RWPE1 (cell line): ENCODE measurements at regions not wholly inside any gene's neighbourhood (a gene's known extent, or its start where the extent isn't known, plus 50 kb on each side); places are given as distances from the start of the nearest gene placed in this dataset.

Experiments used
- CTCF ChIA-PET: fragments of 350-600 bp; sonication (Branson Sonifier 250); formaldehyde crosslinking; extraction: SDS; loops from one replicate; lab custom pipeline; 2021; lab: Yijun Ruan, JAX
- POLR2A ChIA-PET: fragments of 400-600 bp; formaldehyde crosslinking; extraction: SDS; loops from one replicate; lab custom pipeline; 2020; ENCODE audit warnings: antibody characterized with exemption; ENCODE audit not compliant: low non-redundant PET; lab: Yijun Ruan, JAX
- DNase-seq: peaks from one replicate; pipeline ENCODE4 v3.0.0; 2012; ENCODE audit warnings: low spot score
- H3K27ac ChIP-seq: fragments of 450-650 bp; 2 replicates; pipeline ENCODE4 v1.5.1; 2017
- TF ChIP-seq, protein P1 (sequence below): fragments of 450-650 bp; conservative IDR thresholded peaks from 2 replicates; pipeline ENCODE4 v1.5.1; 2017; ENCODE audit warnings: low read depth, mild to moderate bottlenecking

GRCh38 chr6:147675281-147675680 lies 166.8 kb downstream of the SAMD5 start:
- peak; percentile 10 for DNase-seq
- TF ChIP-seq, protein P1, sequence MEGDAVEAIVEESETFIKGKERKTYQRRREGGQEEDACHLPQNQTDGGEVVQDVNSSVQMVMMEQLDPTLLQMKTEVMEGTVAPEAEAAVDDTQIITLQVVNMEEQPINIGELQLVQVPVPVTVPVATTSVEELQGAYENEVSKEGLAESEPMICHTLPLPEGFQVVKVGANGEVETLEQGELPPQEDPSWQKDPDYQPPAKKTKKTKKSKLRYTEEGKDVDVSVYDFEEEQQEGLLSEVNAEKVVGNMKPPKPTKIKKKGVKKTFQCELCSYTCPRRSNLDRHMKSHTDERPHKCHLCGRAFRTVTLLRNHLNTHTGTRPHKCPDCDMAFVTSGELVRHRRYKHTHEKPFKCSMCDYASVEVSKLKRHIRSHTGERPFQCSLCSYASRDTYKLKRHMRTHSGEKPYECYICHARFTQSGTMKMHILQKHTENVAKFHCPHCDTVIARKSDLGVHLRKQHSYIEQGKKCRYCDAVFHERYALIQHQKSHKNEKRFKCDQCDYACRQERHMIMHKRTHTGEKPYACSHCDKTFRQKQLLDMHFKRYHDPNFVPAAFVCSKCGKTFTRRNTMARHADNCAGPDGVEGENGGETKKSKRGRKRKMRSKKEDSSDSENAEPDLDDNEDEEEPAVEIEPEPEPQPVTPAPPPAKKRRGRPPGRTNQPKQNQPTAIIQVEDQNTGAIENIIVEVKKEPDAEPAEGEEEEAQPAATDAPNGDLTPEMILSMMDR = no peak
- POLR2A ChIA-PET = no interaction called here
- H3K27ac ChIP-seq = no peak overlapping the region
- CTCF ChIA-PET = no interaction called here

- DNase-seq = no peak
- POLR2A ChIA-PET = no interaction called here
- TF ChIP-seq, protein P1 = no peak
Observed at GRCh38 chr6:147676495-147677199, 168.2 kb downstream of the SAMD5 start.

DNA sequence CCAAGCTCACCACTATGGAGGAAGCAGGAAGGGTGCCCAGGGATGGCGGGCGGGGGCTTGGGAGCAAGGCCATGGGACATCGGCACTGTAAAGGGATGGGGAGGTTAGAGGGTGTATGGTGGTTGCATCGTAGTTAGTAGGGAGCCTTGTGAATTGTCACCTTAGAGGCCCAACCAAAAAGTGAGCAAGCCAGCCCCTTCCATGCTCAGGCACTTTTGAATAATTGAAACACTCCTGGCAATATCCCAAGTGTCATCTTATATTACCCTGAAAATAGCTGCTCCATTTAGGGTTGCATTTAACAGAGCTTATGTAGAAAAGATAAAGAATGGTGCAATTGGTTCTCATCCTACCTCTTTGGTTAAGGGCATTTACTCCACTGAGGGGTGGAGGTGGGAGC lies 169.2 kb downstream of the SAMD5 start:
- no peak for DNase-seq
- H3K27ac ChIP-seq = no peak overlapping the region
- CTCF ChIA-PET = no interaction called here
- TF ChIP-seq, protein P1 = no peak
- POLR2A ChIA-PET = no interaction called here

More at GRCh38 chr6:147676495-147677199, 168.2 kb downstream of the SAMD5 start:
- no peak overlapping the region for H3K27ac ChIP-seq
- CTCF ChIA-PET = no interaction called here

GRCh38 chr6:147678253-147678652 lies 169.8 kb downstream of the SAMD5 start:
- TF ChIP-seq, protein P1 = no peak
- no peak overlapping the region for H3K27ac ChIP-seq
- no peak for DNase-seq
- ChIA-PET POLR2A (no interaction called here), CTCF (no interaction called here)

DNA sequence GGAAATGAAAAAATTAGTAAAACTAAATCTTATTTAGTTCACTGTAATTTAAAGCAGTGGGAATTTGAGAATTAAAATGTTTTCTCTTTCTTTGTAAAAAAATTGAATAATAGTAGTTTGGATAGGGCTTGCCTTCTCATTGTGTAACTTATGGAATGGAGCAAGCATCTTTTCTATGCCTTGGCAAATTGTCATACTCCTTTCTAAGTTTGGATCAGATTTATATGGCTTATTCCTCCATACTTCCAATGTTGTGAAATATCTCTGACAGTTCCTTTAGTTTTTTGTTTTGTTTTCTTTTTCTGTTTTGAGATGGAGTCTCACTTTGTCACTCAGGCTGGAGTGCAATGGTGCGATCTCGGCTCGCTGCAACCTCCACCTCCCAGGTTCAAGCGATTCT lies 176.4 kb downstream of the SAMD5 start:
- CTCF ChIA-PET = no interaction called here
- POLR2A ChIA-PET = no interaction called here
- no peak for DNase-seq
- TF ChIP-seq, protein P1 = no peak
- H3K27ac ChIP-seq = no peak overlapping the region

GRCh38 chr6:147689398-147689797 lies 180.9 kb downstream of the SAMD5 start:
- TF ChIP-seq, protein P1 = no peak
- ChIA-PET POLR2A (no interaction called here), CTCF (no interaction called here)
- no peak overlapping the region for H3K27ac ChIP-seq
- DNase-seq = no peak
